ENCODE measurements at regions not wholly inside any gene's neighbourhood (a gene's known extent, or its start where the extent isn't known, plus 50 kb on each side); places are given as distances from the start of the nearest gene placed in this dataset.
"Not testable (repeated sequence)": the region's sequence is repeated elsewhere in the genome, so short reads cannot be mapped to it uniquely, and the experiment has no call there.

- no peak overlapping the region for H3K4me3 ChIP-seq (ENCODE audit: low read depth, low read length)
- DNase-seq (ENCODE audit: low read depth) = no peak
- TF ChIP-seq, protein P1, sequence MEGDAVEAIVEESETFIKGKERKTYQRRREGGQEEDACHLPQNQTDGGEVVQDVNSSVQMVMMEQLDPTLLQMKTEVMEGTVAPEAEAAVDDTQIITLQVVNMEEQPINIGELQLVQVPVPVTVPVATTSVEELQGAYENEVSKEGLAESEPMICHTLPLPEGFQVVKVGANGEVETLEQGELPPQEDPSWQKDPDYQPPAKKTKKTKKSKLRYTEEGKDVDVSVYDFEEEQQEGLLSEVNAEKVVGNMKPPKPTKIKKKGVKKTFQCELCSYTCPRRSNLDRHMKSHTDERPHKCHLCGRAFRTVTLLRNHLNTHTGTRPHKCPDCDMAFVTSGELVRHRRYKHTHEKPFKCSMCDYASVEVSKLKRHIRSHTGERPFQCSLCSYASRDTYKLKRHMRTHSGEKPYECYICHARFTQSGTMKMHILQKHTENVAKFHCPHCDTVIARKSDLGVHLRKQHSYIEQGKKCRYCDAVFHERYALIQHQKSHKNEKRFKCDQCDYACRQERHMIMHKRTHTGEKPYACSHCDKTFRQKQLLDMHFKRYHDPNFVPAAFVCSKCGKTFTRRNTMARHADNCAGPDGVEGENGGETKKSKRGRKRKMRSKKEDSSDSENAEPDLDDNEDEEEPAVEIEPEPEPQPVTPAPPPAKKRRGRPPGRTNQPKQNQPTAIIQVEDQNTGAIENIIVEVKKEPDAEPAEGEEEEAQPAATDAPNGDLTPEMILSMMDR (IDR thresholded peaks at IDR 0.05; ENCODE audit: insufficient read depth, low read depth, low read length) = no peak
Measured at GRCh38 chr2:239818086-239818485, 207.1 kb downstream of the NDUFA10 start.

DNA sequence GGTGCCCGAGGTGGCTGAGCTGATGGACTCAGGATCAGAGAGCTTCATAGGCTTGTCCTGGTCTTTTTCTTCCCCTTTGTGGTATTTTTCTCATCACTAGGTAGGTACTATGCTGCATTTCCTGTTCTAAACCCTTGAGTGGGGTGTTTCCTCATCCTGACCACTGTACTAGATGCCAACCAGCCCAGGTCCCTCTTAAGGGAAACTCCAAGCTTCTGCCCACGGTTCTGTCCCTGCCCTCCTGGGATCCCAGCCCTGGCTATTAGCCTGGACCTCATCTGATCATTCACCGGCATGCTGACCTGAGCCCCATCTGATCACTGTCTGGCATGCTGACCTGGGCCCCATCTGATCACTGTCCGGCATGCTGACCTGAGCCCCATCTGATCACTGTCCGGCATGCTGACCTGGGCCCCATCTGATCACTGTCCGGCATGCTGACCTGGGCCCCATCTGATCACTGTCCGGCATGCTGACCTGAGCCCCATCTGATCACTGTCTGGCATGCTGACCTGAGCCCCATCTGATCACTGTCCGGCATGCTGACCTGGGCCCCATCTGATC is 207.6 kb downstream of the NDUFA10 start:
- H3K4me3 ChIP-seq (ENCODE audit: low read depth, low read length); DNase-seq (ENCODE audit: low read depth): not testable (repeated sequence)

- TF ChIP-seq, protein P1 (IDR thresholded peaks at IDR 0.05; ENCODE audit: insufficient read depth, low read depth, low read length) = no peak
- DNase-seq (ENCODE audit: low read depth) = no peak
Measured at GRCh38 chr2:239816576-239817467, 208.3 kb downstream of the NDUFA10 start.

GRCh38 chr2:239815671-239816070 is 209.5 kb downstream of the NDUFA10 start:
- DNase-seq (ENCODE audit: low read depth) = peak; percentile 22
- no peak overlapping the region for H3K4me3 ChIP-seq (ENCODE audit: low read depth, low read length)
- TF ChIP-seq, protein P1 (IDR thresholded peaks at IDR 0.05; ENCODE audit: insufficient read depth, low read depth, low read length) = no peak

More at GRCh38 chr2:239816576-239817467, 208.3 kb downstream of the NDUFA10 start:
- H3K4me3 ChIP-seq (ENCODE audit: low read depth, low read length) = no peak overlapping the region

- TF ChIP-seq, protein P1 (IDR thresholded peaks at IDR 0.05; ENCODE audit: insufficient read depth, low read depth, low read length) = no peak
- no peak overlapping the region for H3K4me3 ChIP-seq (ENCODE audit: low read depth, low read length)
- DNase-seq (ENCODE audit: low read depth) = no peak
Measured at GRCh38 chr2:239814861-239815601, 210.1 kb downstream of the NDUFA10 start.

DNA sequence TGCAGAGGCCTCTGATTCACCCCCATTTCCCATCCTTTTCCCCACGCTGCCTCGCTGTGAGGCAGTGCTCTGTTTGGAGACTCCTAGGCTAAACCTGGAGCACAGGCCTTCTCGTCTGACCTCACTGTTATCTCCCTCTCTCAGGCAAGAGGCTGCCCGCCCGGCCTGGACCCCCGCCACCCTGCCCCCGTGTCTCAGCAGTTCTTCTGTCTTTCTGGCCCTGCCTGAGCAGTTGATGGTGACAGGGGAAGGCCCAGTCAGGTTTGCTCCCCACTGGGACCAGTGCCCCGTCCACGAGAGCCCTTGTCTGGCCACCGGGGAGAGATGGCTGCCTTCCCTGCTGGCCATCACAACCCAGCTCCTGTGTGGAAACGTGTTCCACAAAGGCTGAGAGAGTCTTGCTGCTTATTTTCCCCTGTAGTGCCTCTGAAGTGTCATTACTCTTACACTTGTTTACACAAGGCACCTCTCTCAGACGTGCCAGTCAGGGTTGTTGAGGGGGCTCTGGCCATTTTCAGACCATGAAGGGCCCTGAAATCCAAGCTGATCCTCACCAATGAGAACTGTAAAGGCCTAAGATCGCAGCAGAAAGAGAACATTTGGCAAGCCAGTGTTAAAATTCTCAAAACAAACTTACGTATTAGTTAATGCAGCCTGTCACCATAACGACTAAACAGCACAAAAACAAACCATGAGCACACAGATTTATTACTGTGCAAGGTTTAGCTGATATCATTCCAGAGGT is 210.9 kb downstream of the NDUFA10 start:
- peak; percentile 38 for DNase-seq (ENCODE audit: low read depth)
- H3K4me3 ChIP-seq (ENCODE audit: low read depth, low read length) = no peak overlapping the region
- TF ChIP-seq, protein P1 (IDR thresholded peaks at IDR 0.05; ENCODE audit: insufficient read depth, low read depth, low read length) = no peak
